GM18951 (cell line): ENCODE measurements at regions not wholly inside any gene's neighbourhood (a gene's known extent, or its start where the extent isn't known, plus 50 kb on each side); places are given as distances from the start of the nearest gene placed in this dataset.

ENCODE experiments used
- POLR2A ChIP-seq: IDR thresholded peaks from 4 replicates; pipeline ENCODE4 v1.6.1; 2011; ENCODE audit warnings: mild to moderate bottlenecking; ENCODE audit not compliant: insufficient read length, insufficient read depth; ENCODE audit errors: extremely low read depth
- in situ Hi-C: fragments of 300-500 bp; cut with MboI; formaldehyde crosslinking; loops from one replicate; pipeline ENCODE4 v1.12.0; 2022; ENCODE audit warnings: low sequenced_read_pairs, mixed read lengths, inconsistent platforms; ENCODE audit not compliant: unreplicated experiment

DNA sequence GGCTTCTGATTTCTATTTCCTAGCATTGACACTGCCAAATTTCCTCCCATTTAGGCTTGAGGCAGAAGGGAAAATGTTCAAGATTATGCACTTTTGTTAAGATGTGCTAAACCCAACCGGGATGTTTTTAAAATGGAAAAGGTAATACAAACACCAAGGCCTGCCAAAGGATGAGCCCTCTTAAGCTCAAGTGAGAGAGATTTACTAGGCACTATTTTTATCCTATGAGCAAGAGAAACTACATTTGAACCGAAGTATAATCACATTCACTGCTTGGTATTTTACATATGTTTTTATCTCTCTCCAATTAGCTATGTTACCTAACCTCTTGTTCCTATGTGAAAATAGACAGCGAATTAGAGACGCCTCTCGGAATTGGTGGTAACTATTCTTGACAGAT, 295.8 kb downstream of the GABRB3 start:
- TF ChIP-seq POLR2A, result no peak
- in situ Hi-C loops, result no loop called here

DNA sequence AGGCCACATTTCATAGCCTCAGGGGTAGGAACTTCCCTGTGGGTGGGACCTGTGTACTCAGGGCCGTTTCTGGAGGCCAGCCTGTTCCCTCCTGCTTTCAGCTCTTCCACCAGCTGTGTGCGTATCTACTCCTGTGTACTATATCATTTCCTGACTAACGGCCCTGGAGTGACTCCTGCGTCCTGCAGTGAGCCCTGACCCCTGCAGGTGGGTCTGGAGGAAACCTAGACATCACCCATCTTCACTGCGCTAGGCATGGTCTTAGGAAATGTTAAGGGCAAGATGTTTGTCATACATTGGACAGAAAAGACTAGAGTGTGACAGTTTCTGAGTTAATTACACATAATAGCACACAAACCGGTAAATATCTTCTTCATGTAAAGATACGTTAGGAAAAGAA, 297.3 kb downstream of the GABRB3 start:
- in situ Hi-C loops, result no loop called here
- TF ChIP-seq POLR2A, result no peak

DNA sequence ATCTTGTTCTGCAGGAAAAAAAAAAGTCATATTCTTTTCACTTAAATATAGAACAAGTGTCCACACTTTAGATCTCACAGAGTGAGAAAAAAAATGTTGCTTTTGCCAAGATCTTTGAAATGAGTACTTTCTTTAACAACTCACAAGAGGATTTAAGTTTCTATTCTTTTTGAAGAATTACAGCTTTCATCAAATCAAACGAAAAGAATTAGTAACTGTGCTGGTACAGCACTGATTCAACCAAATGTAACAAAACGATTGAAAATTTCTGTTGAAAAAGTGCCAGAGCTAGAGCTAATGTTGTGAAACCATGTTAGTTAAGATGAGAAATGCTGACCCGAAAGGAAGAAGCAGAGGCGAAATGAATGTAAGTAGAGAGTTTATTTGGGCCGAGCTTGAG, 300.2 kb downstream of the GABRB3 start:
- in situ Hi-C loops, result no loop called here
- TF ChIP-seq POLR2A, result no peak

DNA sequence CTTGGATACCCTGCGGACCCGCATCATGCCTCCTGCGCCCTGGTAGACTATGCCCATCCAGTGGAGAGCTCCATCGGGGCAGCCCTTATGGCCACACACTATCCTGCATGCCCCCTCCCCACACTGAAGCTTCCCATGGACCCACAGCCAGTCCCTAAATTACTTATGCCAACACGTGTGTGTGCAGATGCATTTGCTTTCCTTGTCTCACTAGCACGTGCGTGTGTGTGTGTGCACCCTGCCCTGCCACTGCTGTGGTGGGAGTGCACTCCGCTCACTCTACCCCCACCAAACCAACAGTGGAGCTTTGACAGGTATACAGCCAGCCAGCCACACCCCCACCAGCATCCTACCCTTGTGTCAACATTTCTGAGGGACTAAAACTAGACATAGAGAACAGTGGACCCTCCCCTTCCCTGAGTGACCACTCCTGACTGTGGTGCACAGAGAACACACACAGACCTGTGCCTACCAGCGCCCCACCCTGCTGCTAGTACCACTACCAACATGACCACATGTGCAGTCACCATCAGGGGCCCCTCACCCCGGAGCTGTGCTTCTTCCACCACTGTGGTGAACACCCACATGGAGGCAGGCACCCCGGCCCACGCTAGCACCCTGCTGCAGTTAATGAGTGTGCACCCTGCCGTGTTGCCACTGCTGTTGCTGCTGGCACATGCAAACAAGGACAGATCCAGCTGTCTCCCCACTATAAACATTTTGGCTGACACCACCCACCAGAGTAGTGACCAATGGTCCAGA, 310.8 kb downstream of the GABRB3 start:
- in situ Hi-C loops, result no loop called here
- TF ChIP-seq POLR2A, result no peak

DNA sequence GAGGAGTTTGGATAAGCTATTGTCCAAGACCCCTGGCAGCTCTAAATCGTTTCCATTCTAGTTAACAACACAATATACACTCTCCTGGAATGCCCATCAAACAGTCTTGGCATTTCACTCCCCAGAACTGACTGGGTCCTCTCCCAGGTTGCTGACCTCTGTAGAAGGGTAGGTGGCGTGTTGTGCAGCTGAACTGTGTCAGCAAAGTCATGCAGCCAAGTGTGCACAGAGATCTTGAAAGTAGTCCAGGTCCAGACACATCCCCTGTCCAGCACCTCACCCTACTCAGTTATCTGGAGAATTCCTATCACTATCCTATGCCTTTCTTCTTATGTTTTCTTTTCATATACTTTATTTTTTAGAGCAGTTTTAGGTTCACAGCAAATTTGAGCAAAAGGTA, 312.7 kb downstream of the GABRB3 start:
- in situ Hi-C loops, result no loop called here
- no peak for TF ChIP-seq POLR2A

DNA sequence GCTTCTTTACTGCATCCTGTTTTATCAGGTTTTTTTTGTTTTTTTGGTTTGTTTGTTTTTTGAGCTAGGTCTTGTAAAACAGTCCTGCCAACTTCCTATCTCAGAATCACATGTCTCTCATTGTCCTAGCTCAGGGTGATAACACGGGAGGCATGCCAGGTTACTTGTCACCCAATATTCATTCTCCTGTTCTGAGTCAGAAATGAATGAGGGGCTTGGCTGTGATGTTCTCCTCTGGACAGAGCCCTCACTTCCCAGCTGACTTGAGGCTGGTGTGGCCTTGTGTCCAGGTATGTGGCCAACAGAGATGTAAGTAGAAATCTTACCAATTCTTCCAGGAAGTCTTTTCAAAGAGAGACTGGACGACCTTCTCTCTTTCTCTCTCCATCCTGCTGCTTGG, 317.0 kb downstream of the GABRB3 start:
- in situ Hi-C loops, result no loop called here
- no peak for TF ChIP-seq POLR2A

DNA sequence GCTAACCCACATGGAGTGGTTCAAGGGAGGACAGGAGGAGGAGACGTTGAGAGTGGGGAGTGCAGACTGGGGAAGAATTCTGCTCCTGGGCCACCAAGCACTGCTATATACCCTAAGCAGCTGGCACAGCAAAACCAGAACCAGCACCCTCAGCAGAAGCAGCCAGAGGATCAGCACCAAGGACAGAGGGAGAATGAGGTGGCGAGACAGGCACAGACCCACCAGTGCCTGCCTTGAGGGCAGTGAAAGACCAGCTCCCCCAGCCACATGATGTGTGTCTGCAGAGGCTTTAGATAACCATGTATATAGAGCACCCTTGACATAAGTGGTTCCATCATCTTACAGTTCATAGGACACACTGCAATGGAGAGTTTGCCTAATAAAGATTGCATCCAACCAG, 319.0 kb downstream of the GABRB3 start:
- no peak for TF ChIP-seq POLR2A

DNA sequence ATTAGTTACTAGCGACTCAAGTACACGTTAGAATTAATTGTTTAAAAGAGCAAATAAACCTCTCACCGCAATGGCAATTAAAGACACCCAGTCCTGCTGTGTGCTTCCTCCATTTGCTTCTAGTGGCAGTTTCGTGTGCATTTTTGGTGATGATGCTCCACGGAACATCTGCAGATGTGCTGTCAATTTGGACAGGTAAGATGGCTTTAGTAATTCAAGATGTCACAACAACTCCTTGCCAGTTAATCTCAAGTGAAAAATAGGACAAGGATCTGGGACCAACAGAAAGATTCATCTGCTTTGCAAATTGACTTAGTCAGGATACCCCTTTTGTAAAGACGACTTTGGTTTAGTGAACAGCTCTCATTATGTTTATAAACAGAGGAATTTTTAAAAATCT, 320.9 kb downstream of the GABRB3 start:
- no peak for TF ChIP-seq POLR2A
- in situ Hi-C loops, result no loop called here

More for the DNA sequence above, 319.0 kb downstream of the GABRB3 start:
- in situ Hi-C loops, result no loop called here

DNA sequence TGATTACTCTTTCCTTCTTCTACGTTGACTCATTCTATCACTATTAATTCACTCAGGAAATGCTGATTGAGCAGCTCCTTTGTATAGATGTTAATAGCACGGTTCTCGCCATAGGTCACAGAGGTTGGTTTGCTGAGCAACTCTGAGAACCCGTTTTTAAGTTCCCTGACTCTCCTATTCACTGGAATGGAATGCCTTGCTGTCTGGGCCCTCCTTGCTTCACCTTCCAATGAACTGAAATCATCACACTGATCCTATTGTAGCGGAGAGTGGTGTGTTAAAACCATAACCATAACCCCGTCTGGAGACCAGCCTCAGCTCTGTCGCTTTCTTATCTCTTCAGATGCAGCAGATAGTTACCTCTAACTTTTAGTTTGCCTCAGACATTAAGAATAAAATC, 323.6 kb downstream of the GABRB3 start:
- no peak for TF ChIP-seq POLR2A
- in situ Hi-C loops, result no loop called here

DNA sequence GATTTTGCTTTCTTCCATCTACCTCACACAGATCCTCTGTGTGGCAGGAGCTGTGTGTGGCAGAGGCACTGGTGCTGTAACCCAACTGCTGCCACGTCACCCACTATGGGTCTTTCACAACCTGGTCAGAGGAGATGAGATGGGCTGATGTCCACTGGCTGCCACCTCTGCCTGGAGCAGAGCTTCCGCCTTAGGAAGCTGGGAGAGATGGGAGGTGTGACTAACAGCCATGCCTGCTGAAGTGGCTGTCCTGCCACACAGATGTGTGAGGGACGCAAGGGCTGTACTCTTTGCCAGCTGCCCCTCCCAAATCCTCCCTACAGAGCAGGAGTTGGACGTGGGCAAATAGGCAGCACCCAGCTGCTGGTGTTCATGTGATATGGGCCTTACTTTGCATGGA, 329.5 kb downstream of the GABRB3 start:
- in situ Hi-C loops, result no loop called here
- TF ChIP-seq POLR2A, result no peak

DNA sequence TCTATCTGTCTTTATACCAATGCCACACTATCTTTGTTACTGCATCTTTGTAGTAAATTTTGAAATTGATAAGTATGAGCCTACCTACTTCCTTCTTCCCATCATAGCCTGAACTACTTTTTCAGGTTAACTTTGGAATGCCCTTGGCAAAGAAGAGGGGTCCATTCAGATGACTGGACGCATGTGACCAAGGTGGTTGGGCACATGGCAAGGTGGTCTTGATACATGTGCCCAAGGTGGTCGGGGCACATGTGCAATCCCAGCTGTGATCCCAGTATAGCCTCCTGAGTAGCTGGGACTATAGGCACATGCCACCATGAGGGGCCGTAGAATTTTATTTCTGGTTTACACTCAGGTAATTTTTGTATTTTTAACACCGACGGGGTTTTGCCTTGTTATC, 330.2 kb downstream of the GABRB3 start:
- in situ Hi-C loops, result no loop called here
- TF ChIP-seq POLR2A, result no peak

DNA sequence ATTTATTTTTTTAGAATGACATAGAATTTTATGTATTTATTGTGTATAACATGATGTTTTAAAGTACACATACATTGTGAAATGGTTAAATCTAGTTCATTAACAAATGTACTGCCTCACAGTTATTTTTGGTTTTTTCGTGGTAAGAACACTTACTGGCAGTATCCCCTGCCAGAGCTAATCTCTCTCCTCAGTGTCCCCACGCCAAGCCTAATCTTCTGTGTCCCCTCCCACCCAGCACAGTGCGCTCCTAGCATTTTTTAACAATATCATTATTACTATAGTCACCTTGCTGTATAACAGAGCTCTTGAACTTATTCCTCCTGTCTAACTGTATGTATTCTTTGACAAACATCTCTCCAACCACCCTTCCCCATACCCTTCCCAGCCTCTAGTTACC, 333.2 kb downstream of the GABRB3 start:
- in situ Hi-C loops, result no loop called here
- no peak for TF ChIP-seq POLR2A

DNA sequence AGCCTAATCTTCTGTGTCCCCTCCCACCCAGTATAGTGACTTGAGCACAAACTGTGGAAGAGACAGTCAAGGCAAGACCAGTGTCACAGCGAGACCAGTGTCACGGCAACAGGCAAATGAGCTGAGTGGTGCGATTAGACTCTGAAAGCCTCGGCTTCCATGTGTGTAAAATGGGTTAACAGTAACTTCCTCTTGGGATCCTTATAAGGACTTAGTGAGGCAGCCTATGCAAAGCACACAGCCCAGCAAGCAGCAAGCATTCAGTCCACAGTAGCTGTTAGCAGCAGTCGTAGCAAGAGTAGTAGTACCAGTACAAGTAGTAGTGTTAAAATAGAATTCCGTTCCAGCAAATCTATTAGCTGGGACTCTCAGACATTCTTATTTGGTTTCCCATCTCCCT, 334.1 kb downstream of the GABRB3 start:
- TF ChIP-seq POLR2A, result no peak

DNA sequence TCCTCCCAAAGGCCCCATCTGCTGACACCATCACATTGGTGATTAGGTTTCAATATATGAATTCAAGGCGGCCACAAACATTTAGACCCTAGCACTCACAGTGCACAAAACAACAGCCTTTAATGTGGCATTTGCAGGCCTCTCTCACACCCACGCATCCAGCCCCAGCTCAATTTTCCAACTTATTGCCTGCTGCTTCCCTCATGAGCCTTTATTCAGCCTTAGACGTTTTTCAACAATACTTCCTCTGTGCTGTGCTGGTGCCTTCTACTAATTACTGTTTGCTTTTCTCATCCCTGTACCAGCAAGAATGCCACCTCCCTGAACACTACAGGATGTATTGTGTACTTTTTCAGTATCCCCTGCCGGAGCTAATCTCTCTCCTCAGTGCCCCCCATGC, 334.6 kb downstream of the GABRB3 start:
- in situ Hi-C loops, result no loop called here

More for the DNA sequence above, 334.1 kb downstream of the GABRB3 start:
- in situ Hi-C loops, result no loop called here

DNA sequence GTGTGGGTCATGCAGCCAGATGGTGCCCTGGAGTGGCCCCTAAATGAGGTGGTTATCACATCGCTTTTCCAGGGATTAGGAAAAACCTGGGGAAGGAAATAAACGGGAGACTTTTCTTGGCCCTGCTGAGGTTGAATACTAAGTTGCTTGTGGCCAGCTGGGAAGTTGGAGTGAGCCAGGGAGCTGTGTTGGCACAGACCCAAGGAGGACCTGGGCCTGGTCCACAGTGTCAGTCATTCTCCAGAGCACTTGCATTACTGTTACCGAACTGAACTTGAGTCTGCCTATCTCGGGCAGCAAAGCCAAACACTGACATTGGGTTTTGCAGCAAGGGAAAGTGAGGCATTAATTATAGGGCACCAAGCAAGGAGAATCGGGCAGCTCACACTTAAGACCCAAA, 339.0 kb downstream of the GABRB3 start:
- no peak for TF ChIP-seq POLR2A
- in situ Hi-C loops, result no loop called here

More for the DNA sequence above, 334.6 kb downstream of the GABRB3 start:
- no peak for TF ChIP-seq POLR2A
